HS-27A (cell line): ENCODE measurements at regions not wholly inside any gene's neighbourhood (a gene's known extent, or its start where the extent isn't known, plus 50 kb on each side); places are given as distances from the start of the nearest gene placed in this dataset.
A peak's percentile ranks its signal among the peaks of the same experiment; 100 is the strongest.
"Not testable (repeated sequence)": the region's sequence is repeated elsewhere in the genome, so short reads cannot be mapped to it uniquely, and the experiment has no call there.

Experiments
- DNase-seq: peaks from one replicate; pipeline ENCODE4 v3.0.0-alpha.2; 2012; ENCODE audit warnings: low read depth, missing footprints

- DNase-seq = no peak
Observed at GRCh38 chr6:27136978-27137814, 110.3 kb upstream of the PRSS16 start.

GRCh38 chr6:27138406-27138805 is 109.1 kb upstream of the PRSS16 start:
- no peak for DNase-seq

- no peak for DNase-seq
Observed at GRCh38 chr6:27138837-27139755, 108.4 kb upstream of the PRSS16 start.

GRCh38 chr6:27139756-27140579 is 107.5 kb upstream of the PRSS16 start:
- DNase-seq = no peak

- DNase-seq = no peak
Observed at GRCh38 chr6:27140999-27141528, 106.4 kb upstream of the PRSS16 start.

GRCh38 chr6:27141529-27142015 is 105.9 kb upstream of the PRSS16 start:
- no peak for DNase-seq

- not testable (repeated sequence) for DNase-seq
Observed at GRCh38 chr6:27143020-27143388, 104.5 kb upstream of the PRSS16 start.

- DNase-seq = no peak
Observed at GRCh38 chr6:27143474-27144026, 104.0 kb upstream of the PRSS16 start.

- no peak for DNase-seq
Observed at GRCh38 chr6:27144740-27145079, 102.8 kb upstream of the PRSS16 start.

GRCh38 chr6:27145731-27146455 is 101.6 kb upstream of the PRSS16 start:
- peak; percentile 86 for DNase-seq

GRCh38 chr6:27146456-27146705 is 101.1 kb upstream of the PRSS16 start:
- not testable (repeated sequence) for DNase-seq

- peak; percentile 99 for DNase-seq
Observed at GRCh38 chr6:27146706-27147505, 100.6 kb upstream of the PRSS16 start.

GRCh38 chr6:27148404-27148795 is 99.1 kb upstream of the PRSS16 start:
- no peak for DNase-seq

- no peak for DNase-seq
Observed at GRCh38 chr6:27149150-27149549, 98.4 kb upstream of the PRSS16 start.

GRCh38 chr6:27154696-27155095 is 92.8 kb upstream of the PRSS16 start:
- no peak for DNase-seq

GRCh38 chr6:27156874-27157458 is 90.5 kb upstream of the PRSS16 start:
- no peak for DNase-seq

GRCh38 chr6:27157459-27158315 is 89.8 kb upstream of the PRSS16 start:
- peak; percentile 66 for DNase-seq

- no peak for DNase-seq
Observed at GRCh38 chr6:27158316-27158643, 89.2 kb upstream of the PRSS16 start.

GRCh38 chr6:27159725-27160124 is 87.8 kb upstream of the PRSS16 start:
- no peak for DNase-seq
